Nephron progenitor cell (in vitro differentiated cells): ENCODE measurements at regions not wholly inside any gene's neighbourhood (a gene's known extent, or its start where the extent isn't known, plus 50 kb on each side); places are given as distances from the start of the nearest gene placed in this dataset.

ENCODE experiments used
- DNase-seq: peaks from one replicate; pipeline ENCODE4 v3.0.0; 2021
- H3K27ac Mint-ChIP-seq: 2 replicates; pipeline ENCODE4 v1.8.0; 2021; ENCODE audit warnings: mild to moderate bottlenecking, moderate library complexity, mixed read lengths
- H3K27me3 Mint-ChIP-seq: 2 replicates; pipeline ENCODE4 v1.8.0; 2021; ENCODE audit warnings: mild to moderate bottlenecking, low read depth, mixed read lengths; ENCODE audit not compliant: poor library complexity
- H3K36me3 Mint-ChIP-seq: 2 replicates; pipeline ENCODE4 v1.8.0; 2021; ENCODE audit warnings: low read depth, mixed read lengths
- H3K4me1 Mint-ChIP-seq: 2 replicates; pipeline ENCODE4 v1.8.0; 2021; ENCODE audit warnings: mixed read lengths
- H3K4me3 Mint-ChIP-seq: 2 replicates; pipeline ENCODE4 v1.8.0; 2021; ENCODE audit warnings: mild to moderate bottlenecking, moderate library complexity, mixed read lengths
- H3K9me3 Mint-ChIP-seq: 2 replicates; pipeline ENCODE4 v1.8.0; 2021; ENCODE audit warnings: mild to moderate bottlenecking, moderate library complexity, mixed read lengths
- CTCF ChIP-seq: fragments of 200-600 bp; sonication (generic); IDR thresholded peaks from 2 replicates; pipeline ENCODE4 v1.5.0; 2021; ENCODE audit warnings: antibody characterized with exemption

GRCh38 chr2:9760902-9761228 lies 82.4 kb upstream of the TAF1B start:
- no peak for DNase-seq
- no peak for TF ChIP-seq CTCF
- H3K36me3 Mint-ChIP-seq = no peaks in the 10 kb centered on the region
- H3K4me1 Mint-ChIP-seq = peaks cover 86% of the 10 kb centered on the region
- no peaks in the 10 kb centered on the region for H3K9me3 Mint-ChIP-seq
- H3K27me3 Mint-ChIP-seq = peaks cover 4% of the 10 kb centered on the region
- no peak overlapping the region for H3K4me3 Mint-ChIP-seq
- no peak overlapping the region for H3K27ac Mint-ChIP-seq

DNA sequence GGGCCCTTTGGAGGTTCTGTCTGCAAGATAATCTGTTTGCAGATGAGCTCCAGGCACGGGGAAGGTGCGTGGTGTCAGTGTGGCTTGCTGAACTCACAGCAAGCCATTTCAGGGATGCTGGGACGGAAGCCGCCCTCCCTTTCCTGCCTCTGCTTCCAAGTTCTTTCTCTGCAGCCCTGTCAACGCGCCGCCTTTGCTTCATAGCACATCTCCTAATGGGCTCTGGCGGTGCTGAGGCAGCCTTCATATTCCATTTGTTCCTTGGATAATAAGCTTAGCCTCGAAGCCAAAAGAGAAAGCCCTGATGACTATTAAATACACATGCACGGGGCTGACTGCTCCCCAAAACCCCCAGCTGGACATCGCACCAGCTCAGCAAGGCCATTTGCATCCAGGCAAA lies 81.7 kb upstream of the TAF1B start:
- H3K4me3 Mint-ChIP-seq = no peak overlapping the region

DNA sequence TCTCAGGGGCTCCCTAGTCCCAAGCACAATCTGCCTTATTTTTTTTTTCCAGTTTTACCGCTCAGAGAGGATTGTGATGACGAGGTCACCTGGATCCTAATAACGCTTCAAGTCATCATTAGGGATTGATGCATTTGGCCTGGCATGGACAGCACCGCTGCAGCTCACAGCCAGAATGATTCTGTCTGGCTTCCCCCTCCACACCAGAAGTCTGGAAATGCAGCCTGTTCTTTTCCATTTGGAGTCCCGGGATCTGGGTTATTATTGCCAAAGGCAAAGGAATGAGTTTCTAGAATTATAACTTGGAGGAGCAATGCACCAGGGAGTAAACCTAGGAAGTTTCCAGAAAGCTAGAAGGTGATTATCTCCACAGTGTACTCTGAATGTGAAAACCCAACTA lies 81.1 kb upstream of the TAF1B start:
- Mint-ChIP-seq H3K27ac (no peak overlapping the region), H3K4me3 (no peak overlapping the region), H3K4me1 (peaks cover 86% of the 10 kb centered on the region), H3K27me3 (peaks cover 8% of the 10 kb centered on the region), H3K36me3 (no peaks in the 10 kb centered on the region), H3K9me3 (no peaks in the 10 kb centered on the region)
- no peak for DNase-seq
- TF ChIP-seq CTCF = no peak

More for the DNA sequence above, 81.7 kb upstream of the TAF1B start:
- no peak for TF ChIP-seq CTCF
- Mint-ChIP-seq H3K9me3 (no peaks in the 10 kb centered on the region), H3K36me3 (no peaks in the 10 kb centered on the region), H3K27ac (no peak overlapping the region), H3K4me1 (peaks cover 86% of the 10 kb centered on the region), H3K27me3 (peaks cover 7% of the 10 kb centered on the region)
- no peak for DNase-seq

GRCh38 chr2:9762941-9763340 lies 80.3 kb upstream of the TAF1B start:
- Mint-ChIP-seq H3K27ac (no peak overlapping the region), H3K27me3 (peaks cover 8% of the 10 kb centered on the region), H3K4me3 (no peak overlapping the region), H3K4me1 (peaks cover 86% of the 10 kb centered on the region), H3K9me3 (no peaks in the 10 kb centered on the region), H3K36me3 (no peaks in the 10 kb centered on the region)
- DNase-seq = no peak
- TF ChIP-seq CTCF = no peak

- DNase-seq = no peak
- Mint-ChIP-seq H3K4me1 (peaks cover 86% of the 10 kb centered on the region), H3K4me3 (no peak overlapping the region), H3K27me3 (peaks cover 8% of the 10 kb centered on the region), H3K9me3 (no peaks in the 10 kb centered on the region), H3K27ac (no peak overlapping the region), H3K36me3 (no peaks in the 10 kb centered on the region)
- TF ChIP-seq CTCF = no peak
Measured at GRCh38 chr2:9763356-9764152, 79.7 kb upstream of the TAF1B start.

- no peak for DNase-seq
- H3K4me3 Mint-ChIP-seq = peak overlapping the region; percentile 44
- H3K27me3 Mint-ChIP-seq = peaks cover 8% of the 10 kb centered on the region
- no peaks in the 10 kb centered on the region for H3K9me3 Mint-ChIP-seq
- H3K27ac Mint-ChIP-seq = no peak overlapping the region
- no peak for TF ChIP-seq CTCF
- no peaks in the 10 kb centered on the region for H3K36me3 Mint-ChIP-seq
- H3K4me1 Mint-ChIP-seq = peaks cover 86% of the 10 kb centered on the region
Measured at GRCh38 chr2:9764153-9764778, 79.0 kb upstream of the TAF1B start.
